ENCODE measurements at regions not wholly inside any gene's neighbourhood (a gene's known extent, or its start where the extent isn't known, plus 50 kb on each side); places are given as distances from the start of the nearest gene placed in this dataset.

DNA sequence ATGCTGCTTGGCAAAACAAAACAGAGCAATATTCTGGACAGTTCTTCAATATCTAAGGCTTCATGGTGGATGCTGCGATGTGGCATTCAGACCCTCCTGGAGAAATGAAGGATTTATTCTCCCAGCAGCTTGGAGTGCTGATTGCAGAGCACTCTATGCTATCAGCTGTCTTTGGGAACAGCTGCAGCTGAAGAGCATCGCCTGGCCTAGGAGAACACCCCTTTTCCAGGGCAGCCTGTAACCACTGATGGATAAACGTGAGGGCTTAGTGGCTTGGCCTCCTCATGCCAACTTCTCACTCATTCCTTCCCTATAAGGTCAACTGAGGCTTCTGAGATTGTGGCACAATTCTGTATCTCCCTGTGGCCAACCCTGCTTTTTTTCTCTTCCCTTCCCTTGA is 638.1 kb upstream of the CNTNAP2 start:
- no peaks in the 10 kb centered on the region for H3F3A ChIP-seq (ENCODE audit: insufficient read depth, low read length)
- H3K4me1 ChIP-seq (ENCODE audit: insufficient read depth, low read length, severe bottlenecking): no peaks in the 10 kb centered on the region
- no peaks in the 10 kb centered on the region for H3K79me2 ChIP-seq (ENCODE audit: insufficient read depth, low read length)
- H2AFZ ChIP-seq (ENCODE audit: low read length): no peak overlapping the region
- no peaks in the 10 kb centered on the region for H3K9me2 ChIP-seq (ENCODE audit: low read depth, low read length)
- no peak overlapping the region for H3K27ac ChIP-seq (ENCODE audit: low read depth, low read length, poor library complexity, severe bottlenecking)
- no peak overlapping the region for H3K4me2 ChIP-seq (ENCODE audit: low read length)
- H3K9me3 ChIP-seq (ENCODE audit: low read length): no peaks in the 10 kb centered on the region
- TF ChIP-seq, protein P1, sequence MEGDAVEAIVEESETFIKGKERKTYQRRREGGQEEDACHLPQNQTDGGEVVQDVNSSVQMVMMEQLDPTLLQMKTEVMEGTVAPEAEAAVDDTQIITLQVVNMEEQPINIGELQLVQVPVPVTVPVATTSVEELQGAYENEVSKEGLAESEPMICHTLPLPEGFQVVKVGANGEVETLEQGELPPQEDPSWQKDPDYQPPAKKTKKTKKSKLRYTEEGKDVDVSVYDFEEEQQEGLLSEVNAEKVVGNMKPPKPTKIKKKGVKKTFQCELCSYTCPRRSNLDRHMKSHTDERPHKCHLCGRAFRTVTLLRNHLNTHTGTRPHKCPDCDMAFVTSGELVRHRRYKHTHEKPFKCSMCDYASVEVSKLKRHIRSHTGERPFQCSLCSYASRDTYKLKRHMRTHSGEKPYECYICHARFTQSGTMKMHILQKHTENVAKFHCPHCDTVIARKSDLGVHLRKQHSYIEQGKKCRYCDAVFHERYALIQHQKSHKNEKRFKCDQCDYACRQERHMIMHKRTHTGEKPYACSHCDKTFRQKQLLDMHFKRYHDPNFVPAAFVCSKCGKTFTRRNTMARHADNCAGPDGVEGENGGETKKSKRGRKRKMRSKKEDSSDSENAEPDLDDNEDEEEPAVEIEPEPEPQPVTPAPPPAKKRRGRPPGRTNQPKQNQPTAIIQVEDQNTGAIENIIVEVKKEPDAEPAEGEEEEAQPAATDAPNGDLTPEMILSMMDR (IDR thresholded peaks at IDR 0.05; ENCODE audit: low read length): no peak
- no peak for TF ChIP-seq EZH2 (IDR thresholded peaks at IDR 0.05; ENCODE audit: borderline replicate concordance, low read length)
- H3K36me3 ChIP-seq (ENCODE audit: insufficient read depth, low read length): no peaks in the 10 kb centered on the region
- H3K9ac ChIP-seq (ENCODE audit: low read length): no peak overlapping the region
- H3K4me3 ChIP-seq (ENCODE audit: low read depth, low read length, poor library complexity, severe bottlenecking): no peak overlapping the region
- H4K20me1 ChIP-seq (ENCODE audit: insufficient read depth, low read length): no peaks in the 10 kb centered on the region
- no peaks in the 10 kb centered on the region for H3K27me3 ChIP-seq (ENCODE audit: insufficient read depth, low read length)

DNA sequence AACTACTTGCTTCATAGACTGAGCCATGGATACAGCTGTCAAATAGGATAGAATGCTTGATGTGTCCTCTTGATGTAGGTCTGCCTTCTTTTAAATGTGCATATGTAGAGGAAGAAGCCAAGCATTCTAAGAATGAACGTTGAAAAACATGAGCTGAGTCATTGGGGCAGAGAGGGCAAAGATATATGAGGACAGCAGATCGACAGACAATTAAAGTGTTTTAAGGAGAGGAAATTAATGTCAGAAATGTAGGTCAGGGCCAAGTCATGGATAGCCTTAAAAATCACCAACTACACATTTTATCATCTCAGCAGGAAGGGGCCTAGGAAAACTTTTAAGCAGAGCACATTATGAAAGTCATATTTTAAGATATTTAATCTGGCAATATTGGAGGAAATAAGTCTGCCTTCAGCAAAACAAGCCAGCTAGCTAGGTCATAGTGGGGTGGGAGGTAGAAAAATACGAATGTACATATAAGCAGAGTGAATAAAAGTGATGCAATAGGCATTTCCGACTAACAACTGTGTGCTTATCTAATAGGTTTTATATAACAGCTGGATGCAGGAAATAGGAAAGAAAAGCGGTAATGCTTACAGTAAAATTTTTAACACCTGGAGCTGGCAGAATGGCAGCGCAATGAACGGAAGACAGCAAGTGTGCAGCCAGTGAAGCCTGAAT is 638.3 kb upstream of the TPK1 start:
- Histone ChIP-seq H3K9ac (ENCODE audit: low read length) (no peak overlapping the region), H3K27me3 (ENCODE audit: insufficient read depth, low read length) (no peaks in the 10 kb centered on the region), H2AFZ (ENCODE audit: low read length) (no peak overlapping the region), H3K9me2 (ENCODE audit: low read depth, low read length) (no peaks in the 10 kb centered on the region), H3K36me3 (ENCODE audit: insufficient read depth, low read length) (no peaks in the 10 kb centered on the region), H3K79me2 (ENCODE audit: insufficient read depth, low read length) (no peaks in the 10 kb centered on the region), H4K20me1 (ENCODE audit: insufficient read depth, low read length) (no peaks in the 10 kb centered on the region), H3K4me1 (ENCODE audit: insufficient read depth, low read length, severe bottlenecking) (no peaks in the 10 kb centered on the region), H3K9me3 (ENCODE audit: low read length) (no peaks in the 10 kb centered on the region), H3K4me2 (ENCODE audit: low read length) (no peak overlapping the region), H3K27ac (ENCODE audit: low read depth, low read length, poor library complexity, severe bottlenecking) (no peak overlapping the region), H3F3A (ENCODE audit: insufficient read depth, low read length) (no peaks in the 10 kb centered on the region), H3K4me3 (ENCODE audit: low read depth, low read length, poor library complexity, severe bottlenecking) (no peak overlapping the region)
- TF ChIP-seq EZH2 (IDR thresholded peaks at IDR 0.05; ENCODE audit: borderline replicate concordance, low read length): no peak
- TF ChIP-seq, protein P1 (IDR thresholded peaks at IDR 0.05; ENCODE audit: low read length): no peak

DNA sequence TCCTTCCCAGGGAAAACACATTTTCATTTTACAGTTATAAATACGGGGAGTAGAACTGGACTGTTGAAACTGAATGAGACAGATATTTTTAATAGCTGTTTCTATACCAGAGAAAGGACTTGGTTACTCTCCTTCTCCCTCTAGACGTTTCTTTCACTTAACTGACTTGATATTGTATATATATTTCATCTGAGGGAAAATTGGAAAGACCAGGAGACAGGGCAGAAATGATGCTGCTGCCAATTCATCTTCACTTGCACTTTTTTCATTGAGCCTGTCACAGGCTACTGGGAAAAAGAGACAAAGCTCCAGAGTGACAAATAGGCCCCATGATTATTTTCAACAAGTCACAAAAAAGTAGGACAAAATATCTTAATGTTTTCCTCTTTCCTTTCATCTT is 636.0 kb upstream of the TPK1 start:
- no peaks in the 10 kb centered on the region for H3K9me3 ChIP-seq (ENCODE audit: low read length)

More for the DNA sequence above, 636.0 kb upstream of the TPK1 start:
- H3K4me2 ChIP-seq (ENCODE audit: low read length): no peak overlapping the region
- no peak overlapping the region for H3K27ac ChIP-seq (ENCODE audit: low read depth, low read length, poor library complexity, severe bottlenecking)
- H4K20me1 ChIP-seq (ENCODE audit: insufficient read depth, low read length): no peaks in the 10 kb centered on the region
- H3K79me2 ChIP-seq (ENCODE audit: insufficient read depth, low read length): no peaks in the 10 kb centered on the region
- H3K9ac ChIP-seq (ENCODE audit: low read length): no peak overlapping the region
- no peaks in the 10 kb centered on the region for H3K36me3 ChIP-seq (ENCODE audit: insufficient read depth, low read length)
- no peaks in the 10 kb centered on the region for H3K27me3 ChIP-seq (ENCODE audit: insufficient read depth, low read length)
- no peak overlapping the region for H2AFZ ChIP-seq (ENCODE audit: low read length)
- no peaks in the 10 kb centered on the region for H3F3A ChIP-seq (ENCODE audit: insufficient read depth, low read length)
- H3K4me1 ChIP-seq (ENCODE audit: insufficient read depth, low read length, severe bottlenecking): no peaks in the 10 kb centered on the region
- TF ChIP-seq, protein P1 (IDR thresholded peaks at IDR 0.05; ENCODE audit: low read length): no peak
- no peak for TF ChIP-seq EZH2 (IDR thresholded peaks at IDR 0.05; ENCODE audit: borderline replicate concordance, low read length)
- no peaks in the 10 kb centered on the region for H3K9me2 ChIP-seq (ENCODE audit: low read depth, low read length)
- H3K4me3 ChIP-seq (ENCODE audit: low read depth, low read length, poor library complexity, severe bottlenecking): no peak overlapping the region

Data from OCI-LY1 (cell line).